ENCODE measurements at regions not wholly inside any gene's neighbourhood (a gene's known extent, or its start where the extent isn't known, plus 50 kb on each side); places are given as distances from the start of the nearest gene placed in this dataset.
"Not testable (repeated sequence)": the region's sequence is repeated elsewhere in the genome, so short reads cannot be mapped to it uniquely, and the experiment has no call there.

DNA sequence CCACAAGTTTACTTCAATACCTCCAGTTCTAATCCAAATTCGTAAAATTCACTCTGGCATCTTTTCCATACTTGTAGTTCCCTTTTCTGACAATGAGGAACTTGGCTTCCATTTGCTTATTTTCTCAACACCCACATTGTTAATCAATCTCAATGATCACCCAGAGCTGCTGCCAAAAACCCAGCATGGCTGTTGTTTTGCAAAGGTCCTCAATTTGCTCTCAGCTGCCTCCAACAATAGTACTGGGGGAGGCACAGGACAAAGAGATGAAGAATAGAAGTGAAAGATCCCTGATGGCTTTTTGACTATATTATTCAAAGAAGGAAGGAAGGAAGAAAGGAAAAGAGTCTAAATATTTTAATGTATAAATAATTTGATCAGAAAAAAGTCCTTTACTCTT lies 847.8 kb downstream of the RAPGEF2 start:
- no peak for DNase-seq

DNA sequence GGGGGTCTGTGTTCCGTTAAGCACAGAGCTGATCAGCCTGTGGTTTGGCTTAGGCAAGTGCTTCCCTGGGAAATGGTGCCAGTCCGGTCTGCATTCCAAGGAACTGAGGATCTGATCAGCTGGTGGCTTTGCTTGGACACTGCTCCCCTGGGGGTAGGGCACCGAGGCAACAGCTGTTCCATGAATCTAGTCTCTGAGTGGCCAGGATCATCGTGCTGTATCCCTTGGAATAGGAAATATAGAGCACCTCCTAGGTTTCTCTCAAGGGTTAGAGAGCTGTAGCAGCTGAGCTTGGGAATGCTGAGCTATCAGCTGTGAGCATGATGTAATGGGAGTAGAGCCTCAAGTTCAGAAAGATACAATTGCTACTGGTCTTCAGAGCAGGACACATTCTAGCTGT lies 863.9 kb downstream of the RAPGEF2 start:
- no peak for DNase-seq

DNA sequence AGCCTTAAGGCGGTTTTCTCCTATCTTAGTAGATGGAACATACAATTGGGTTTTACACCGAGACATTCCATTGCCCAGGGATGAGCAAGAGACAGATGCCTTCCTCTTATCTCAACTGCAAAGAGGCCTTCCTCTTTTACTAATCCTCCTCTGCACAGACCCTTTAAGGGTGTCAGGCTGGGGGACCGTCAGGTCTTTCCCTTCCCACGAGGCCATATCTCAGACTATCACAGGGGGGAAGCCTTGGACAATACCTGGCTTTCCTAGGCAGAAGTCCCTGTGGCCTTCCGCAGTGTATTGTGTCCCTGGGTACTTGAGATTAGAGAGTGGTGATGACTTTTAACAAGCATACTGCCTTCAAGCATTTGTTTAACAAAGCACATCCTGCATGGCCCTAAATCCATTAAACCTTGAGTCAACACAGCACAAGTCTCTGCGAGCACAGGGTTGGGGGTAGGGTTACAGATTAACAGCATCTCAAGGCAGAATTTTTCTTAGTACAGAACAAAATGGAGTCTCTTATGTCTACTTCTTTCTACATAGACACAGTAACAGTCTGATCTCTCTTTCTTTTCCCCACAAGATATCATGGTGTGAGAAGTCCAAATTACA lies 874.1 kb downstream of the RAPGEF2 start:
- not testable (repeated sequence) for DNase-seq

DNA sequence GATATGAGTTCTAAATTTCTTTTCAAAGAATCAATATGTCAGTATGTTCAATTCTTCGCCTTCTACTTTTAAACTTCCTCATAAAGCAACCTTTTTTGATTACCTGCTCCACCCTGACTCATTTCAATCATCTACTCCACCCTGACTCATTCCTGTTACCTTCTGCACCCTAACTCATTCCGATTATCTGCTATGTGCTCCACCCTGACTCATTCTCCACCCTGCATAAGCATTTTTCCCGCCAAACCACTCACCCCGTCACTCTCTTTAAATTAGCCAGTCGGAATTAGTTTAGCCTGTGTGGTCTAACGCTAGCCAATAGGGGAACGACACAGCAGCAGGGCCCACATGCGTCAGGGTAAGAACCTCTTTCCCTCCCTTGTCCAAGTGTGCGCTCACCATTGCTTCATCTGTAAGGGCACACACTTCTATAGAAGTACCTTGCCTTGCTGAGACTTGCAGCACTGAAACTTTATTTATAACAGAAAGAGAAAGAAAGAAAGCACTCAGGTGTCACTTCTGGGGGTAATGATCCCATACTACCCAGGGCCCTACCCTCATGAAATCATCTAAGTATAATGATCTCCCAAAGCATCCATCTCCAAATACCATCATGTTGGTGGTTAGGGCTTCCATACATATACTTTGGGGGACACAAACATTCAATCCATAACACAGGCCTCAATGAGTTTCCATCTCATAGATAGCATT lies 875.2 kb downstream of the RAPGEF2 start:
- DNase-seq: no peak

DNA sequence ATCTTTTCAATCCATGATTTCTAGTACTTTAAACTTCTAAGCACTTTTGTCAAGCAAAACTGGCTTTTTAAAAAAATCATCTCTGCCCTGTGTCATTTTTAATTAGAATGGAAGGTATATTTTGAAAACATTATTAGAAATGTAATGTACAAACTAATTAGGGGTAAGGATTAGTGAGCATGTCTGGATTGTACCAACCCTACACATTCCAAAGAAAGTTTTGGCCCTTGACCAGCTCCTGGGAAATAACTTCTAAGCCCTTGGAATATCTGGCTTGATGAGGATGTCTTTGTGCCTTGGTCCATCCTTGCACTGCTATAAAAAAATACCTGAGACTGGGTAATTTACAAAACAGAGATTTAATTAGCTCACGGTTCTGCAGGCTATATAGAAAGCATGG lies 876.5 kb downstream of the RAPGEF2 start:
- DNase-seq: no peak

DNA sequence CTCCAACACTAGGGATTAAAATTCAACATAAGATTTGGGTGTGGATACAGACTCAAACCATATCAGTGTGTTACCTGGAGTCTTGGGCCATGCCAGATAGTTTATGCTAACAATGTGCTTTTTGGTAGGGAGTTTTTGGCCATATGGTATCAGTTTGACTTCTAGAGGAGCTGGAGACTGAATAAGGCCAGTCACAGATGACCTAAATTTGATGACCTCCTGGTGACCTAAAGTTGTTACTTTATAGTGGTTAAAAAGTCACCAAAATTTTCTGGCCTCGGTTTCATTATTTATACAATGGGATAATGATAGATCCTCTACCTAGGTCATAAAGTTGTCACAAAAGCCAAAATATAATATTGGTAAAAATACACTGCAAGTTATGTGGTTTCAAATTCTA lies 877.1 kb downstream of the RAPGEF2 start:
- no peak for DNase-seq

DNA sequence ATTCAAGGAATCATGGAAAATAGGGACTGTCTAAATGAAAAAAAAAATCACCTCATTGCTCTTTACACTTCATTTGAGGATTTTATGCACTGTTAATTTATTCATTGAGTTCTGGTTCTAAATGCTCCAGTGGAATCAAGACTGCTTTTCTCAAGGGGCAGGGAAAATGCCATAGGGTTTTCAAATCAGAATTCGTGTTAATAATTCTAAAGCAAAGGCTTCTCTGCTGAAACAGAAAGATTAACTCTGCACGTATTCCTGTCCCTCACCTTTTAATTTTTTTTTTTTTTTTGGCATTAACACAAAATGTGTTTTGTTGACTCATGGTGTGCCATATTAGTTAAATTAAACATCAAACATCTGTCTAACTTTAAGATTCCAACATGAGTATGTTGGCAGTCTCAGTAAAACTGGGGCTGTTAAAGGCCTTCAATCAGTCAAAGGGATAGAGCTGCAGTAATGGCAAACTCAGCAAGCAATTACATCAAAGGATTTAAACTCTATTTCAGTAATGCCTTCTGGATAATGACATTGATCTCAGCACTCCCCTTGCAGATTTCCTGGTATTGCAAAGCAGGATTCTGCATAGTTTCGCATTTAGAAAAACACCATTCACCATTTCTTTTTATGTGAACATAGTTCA lies 878.1 kb downstream of the RAPGEF2 start:
- no peak for DNase-seq

DNA sequence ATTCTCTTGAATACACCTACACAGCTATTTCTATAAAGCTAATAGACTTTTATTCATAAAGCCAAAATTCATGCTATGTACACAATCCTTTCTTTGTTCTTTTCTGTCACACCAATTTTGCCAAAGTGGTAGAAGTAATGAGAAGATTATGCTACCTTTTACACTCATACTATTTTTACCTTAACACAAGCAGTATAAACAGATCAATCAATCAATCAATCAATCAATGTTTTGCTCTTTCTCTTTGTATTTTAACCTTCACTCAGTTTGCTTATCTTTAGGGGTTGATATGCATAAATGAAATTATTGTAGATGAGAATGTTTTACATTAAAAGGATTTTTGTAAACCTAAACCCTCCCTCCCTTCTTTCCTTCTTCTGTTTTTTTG lies 878.6 kb downstream of the RAPGEF2 start:
- DNase-seq: no peak

DNA sequence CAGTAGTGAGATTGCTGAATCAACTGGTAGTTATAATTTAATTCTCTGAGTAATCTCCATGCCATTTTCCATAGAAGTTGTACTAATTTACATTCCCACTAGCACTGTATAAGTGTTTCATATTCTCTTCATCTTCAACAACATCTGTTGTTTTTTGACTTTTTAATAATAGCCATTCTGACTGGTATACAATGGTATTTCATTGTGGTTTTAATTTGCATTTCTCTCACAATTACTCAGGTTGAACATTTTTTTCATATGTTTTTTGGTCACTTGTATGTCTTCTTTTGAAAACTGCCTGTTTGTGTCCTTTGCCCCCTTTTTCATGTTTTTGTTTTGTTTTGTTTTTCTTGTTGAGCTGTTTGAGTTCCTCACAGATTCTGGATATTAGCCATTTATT lies 880.2 kb downstream of the RAPGEF2 start:
- no peak for DNase-seq

DNA sequence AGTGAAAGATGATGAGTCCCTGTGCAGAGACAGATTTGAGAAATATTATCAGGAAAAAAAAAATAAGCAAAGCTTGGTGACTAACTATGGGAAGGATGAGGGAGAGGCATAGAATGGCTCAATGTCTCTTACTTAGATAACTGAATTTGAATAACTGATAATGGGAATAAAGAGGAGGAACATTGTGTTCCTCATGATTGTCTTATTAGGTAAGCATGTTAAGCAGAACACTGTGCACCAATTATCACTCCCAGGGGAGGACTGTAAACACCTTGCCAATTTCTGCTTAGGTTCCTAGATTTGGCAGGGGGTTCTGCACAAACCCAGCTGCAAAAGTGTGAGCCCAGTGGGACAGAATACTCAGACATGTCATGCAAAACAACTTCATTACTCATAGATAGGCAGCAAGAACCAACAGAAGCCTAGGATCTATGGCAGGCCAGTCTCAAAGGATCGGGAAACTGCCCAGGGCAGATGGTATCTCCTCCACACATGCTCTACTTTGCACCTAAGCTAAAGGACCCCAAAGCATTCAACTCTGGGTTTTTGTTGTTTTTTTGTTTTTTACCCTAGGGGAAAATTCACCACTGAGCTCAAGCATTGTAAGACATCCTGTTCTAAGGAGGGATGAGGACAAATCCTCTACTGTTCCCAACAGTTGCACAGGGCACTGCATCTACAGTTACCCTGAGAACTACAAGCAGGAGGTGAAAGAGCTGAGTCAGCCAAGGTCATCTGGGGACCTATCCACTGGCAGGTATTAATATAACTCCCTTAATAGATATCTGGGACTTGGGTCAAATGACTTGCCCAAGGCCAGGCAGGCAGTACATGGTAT lies 907.0 kb downstream of the RAPGEF2 start:
- no peak for DNase-seq

DNA sequence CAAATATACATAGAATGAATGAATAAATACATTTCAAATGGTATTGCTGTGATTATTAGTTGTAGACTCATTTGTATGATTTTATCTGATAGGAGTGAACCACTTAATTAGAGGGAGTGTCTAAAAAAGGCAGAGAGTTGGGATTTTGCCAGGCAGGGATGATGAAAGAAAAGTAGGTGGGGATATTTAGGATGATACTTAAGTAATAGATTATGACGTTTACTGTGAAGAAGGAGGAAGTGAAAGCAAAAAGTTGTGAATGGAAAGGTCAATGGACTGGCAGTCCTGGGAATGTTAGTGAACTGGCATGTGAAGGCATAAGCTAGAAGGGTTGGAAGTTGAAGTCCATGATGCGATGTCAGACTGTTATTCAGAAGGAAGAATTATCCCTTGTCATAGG lies 917.1 kb downstream of the RAPGEF2 start:
- DNase-seq: no peak

DNA sequence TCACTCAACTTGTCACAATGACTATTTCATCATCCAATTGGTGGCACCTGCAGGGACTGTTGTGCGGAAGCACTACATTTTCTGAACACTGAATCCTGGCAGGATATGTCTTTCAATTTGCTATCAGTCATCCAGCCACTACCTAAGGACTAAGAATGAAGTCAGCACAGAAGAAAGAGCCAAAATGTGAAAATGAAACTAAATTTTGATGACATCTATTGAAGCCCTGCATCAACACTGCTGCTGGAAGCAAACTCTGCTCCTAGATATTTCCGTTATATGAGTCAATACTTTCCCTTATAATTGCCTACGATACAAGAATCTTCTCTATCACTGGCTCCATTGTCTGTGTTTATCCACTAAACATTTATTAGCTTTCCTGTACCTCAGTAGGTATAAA lies 917.9 kb downstream of the RAPGEF2 start:
- DNase-seq: no peak

DNA sequence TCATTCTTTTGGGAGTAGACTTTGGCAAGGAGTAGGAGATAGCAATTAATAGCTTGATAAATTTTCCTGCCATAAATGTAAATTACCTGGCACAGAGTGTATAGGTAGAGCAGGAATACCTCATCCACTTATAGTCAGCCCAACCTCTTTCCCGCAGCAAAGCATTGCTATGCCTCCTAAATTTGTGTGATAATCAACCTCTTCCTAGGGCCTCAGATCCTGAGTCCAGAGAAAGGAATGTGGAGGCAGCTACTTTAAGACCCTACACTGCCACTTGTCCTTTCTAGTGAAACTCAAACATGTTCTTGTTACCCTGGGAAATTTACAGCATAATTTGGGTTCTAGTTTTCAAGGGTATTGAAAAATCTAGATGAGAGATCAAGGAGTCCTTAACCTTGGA lies 919.0 kb downstream of the RAPGEF2 start:
- DNase-seq: no peak

DNA sequence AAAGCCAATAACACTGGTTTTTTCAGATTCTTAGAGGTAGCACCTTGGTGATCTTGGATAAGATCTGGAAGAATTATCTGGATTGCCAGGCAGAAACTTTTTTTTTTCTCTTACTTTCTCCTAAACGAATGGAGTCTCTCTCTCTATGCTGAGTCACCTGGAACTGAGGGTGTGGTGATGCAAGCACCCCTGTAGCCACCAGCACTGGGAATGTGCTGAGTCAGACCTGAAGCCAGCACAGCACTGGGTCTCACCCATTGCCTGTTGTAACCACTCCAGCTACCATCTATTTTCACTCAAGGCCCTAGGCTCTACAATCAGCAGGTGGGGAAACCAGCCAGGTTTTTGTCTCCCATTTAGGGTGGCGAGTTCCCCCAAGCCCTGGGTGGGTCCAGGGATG lies 923.8 kb downstream of the RAPGEF2 start:
- no peak for DNase-seq

DNA sequence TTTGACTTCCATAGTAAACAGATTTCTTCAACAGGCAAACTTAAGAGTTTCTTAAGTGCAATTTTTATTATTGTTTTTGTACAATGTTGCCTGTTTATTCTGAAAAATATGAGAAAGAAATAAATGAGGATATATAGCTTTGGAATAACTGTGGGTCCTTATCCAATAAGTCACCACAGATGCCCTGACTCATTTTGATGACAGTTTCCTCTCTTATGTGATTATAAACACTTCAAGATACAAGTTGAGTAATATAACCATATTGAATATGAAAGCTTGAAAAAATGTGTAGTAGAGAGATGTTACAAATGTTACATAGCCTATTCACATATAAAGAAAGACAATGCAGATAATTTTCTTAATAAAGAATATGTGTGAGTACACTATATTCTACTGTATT lies 931.6 kb downstream of the RAPGEF2 start:
- no peak for DNase-seq

DNA sequence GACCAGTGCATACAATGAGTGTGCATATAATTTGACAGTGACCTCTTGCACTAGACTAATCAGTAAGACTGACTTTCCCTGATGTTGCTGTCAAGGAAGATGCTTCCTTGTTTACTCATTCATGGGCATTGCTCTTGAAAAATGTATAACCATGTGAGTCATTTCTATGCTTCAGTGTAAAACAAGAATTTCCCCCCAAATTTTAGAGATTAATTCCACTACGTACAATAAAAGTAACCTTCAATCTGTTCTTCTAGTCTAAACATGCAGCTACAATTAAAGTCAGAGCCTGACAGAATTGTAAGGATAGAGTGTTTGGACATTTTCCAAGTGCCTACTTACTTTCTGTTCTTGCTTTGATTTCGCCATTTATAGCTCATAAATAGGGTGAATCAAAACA lies 935.7 kb downstream of the RAPGEF2 start:
- no peak for DNase-seq

DNA sequence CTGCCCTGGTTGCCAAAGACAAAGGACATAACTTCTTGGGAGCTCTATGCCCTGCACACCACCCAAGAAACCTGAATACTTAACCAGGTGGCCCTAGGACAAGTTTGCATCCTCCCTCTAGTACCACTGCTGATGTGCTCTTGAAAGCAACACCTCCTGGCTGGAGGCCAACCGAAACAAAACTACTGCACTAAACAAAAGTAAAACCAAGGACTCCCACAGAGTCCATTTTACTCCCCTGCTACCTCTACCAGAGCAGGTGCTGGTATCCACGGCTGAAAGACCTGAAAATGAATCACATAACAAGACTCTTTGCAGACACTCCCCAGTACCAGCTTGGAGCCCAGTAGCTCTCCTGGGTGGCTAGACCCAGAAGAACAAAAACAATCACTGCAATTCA lies 941.8 kb downstream of the RAPGEF2 start:
- no peak for DNase-seq

DNA sequence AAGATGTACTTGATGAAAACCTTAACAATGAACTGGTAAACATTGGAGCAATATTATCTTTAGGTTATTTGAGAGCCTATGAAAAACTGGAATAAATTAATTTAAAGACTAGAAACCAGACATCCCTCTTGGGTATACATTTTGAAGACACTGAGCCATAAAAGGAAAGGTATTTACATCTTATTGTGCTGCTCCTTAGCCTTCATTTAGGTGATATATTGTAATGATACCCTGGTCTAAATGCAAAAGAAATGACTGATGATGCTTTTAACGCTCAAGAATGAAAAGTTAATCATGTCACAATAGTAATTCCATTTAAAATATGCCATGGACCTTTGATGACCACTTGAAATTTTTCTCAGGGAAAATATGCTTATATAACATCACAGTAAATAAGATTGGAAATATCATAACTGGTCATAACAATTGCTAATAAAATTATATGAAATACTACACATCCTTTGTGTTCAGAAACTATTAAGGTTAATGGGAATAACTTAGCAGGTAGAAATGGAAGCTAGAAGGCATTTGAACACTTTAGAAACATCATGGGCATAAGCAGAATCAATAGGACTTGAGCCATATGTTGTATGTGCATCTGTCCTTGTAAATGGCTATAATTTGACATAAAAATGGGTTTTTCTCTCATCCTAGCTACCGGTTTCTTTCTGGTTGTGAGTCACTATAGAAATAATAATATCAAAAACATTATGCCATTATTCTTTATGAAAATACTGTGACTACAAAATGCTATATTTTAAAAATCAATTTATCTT lies 979.7 kb downstream of the RAPGEF2 start:
- DNase-seq: no peak

DNA sequence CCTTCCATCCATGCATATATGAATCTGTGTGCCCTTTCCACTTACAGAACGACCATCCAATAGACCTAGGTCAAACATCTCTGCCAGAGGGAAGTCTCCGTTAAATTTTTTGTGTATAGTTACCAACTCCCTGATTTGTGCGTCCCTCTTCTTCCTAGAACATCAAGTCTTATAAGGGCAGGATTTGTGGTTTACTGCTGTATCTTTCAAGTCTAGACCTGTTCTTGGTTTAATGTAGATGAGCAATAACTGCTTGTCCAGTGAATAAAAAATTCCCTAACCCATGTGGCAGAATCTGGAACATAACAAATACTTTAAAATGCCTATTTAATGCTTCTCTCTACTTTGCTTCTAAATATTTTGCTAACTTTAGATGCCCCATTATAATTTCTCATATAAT lies 988.8 kb downstream of the RAPGEF2 start:
- DNase-seq: no peak

DNA sequence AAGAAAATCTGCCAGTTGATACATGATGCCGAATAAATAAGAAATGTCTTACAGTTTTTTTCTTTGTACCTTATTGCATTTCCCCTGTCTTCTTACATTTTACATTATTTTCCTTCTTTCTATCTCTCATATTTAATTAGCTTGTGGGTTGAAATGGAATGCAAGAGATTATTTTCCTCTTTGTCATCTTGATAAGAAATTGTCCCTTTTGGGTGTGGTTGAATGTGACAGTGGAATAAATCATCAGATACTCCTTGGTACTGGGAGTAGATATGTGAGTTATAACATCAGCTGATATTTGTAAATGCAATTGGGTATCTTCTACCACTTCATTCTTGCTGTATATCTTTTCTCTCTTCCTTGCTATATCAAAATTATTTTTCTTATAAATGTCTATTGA lies 997.4 kb downstream of the RAPGEF2 start:
- DNase-seq: no peak

DNA sequence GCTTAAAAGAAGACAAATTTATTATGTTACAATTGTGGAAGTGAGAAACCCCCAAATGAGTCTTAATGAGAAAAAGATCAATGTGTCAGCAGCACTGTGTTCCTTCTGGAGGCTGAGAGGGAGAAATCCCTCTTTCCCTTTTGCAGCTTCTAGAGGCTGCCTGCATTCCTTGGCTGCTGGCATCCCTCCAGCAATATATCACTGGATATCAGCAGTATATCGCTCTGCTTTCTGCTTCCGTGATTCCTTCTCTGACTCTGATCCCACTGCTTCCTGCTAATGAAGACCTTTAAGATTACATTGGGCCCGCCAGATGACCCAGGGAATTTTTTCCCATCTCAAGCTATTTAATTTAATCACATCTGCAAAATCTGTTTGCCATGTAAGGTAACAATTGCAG lies 1008.0 kb downstream of the RAPGEF2 start:
- no peak for DNase-seq

DNA sequence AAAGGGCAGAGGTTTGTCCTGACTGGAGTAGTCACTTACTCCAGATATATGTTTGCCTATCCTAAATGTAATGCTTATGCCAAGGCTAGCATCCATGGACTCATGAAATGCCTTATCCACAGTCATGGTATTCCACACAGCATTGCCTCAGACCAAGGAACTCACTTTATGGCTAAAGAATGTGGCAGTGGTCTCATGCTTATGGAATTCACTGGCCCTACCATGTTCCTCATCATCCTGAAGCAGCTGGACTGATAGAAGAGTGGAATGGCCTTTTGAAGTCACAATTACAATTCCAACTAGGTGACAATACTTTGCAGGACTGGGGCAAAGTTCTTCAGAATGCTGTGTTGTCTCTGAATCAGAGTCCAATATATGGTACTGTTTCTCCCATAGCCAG lies 1014.8 kb downstream of the RAPGEF2 start:
- no peak for DNase-seq

All from activated gamma-delta T cell (primary cell).